OCI-LY3 (cell line): ENCODE measurements at regions not wholly inside any gene's neighbourhood (a gene's known extent, or its start where the extent isn't known, plus 50 kb on each side); places are given as distances from the start of the nearest gene placed in this dataset.

Experiments
- CTCF ChIP-seq: fragments of 200-600, 300-600 bp; sonication (generic); IDR thresholded peaks from 2 replicates; pipeline ENCODE4 v1.5.1; 2014; ENCODE audit warnings: antibody characterized with exemption, low read length, low read depth
- EZH2phosphoT487 ChIP-seq: fragments of 200-600 bp; shearing (Covaris generic); IDR thresholded peaks from 2 replicates; pipeline ENCODE4 v1.6.1; 2018; ENCODE audit warnings: antibody characterized with exemption, mixed run types, low read depth

GRCh38 chr6:147802459-147802858, 294.0 kb downstream of the SAMD5 start:
- no peak for TF ChIP-seq CTCF
- TF ChIP-seq EZH2phosphoT487: no peak
